ENCODE measurements at regions not wholly inside any gene's neighbourhood (a gene's known extent, or its start where the extent isn't known, plus 50 kb on each side); places are given as distances from the start of the nearest gene placed in this dataset.
"Not testable (repeated sequence)": the region's sequence is repeated elsewhere in the genome, so short reads cannot be mapped to it uniquely, and the experiment has no call there.

DNA sequence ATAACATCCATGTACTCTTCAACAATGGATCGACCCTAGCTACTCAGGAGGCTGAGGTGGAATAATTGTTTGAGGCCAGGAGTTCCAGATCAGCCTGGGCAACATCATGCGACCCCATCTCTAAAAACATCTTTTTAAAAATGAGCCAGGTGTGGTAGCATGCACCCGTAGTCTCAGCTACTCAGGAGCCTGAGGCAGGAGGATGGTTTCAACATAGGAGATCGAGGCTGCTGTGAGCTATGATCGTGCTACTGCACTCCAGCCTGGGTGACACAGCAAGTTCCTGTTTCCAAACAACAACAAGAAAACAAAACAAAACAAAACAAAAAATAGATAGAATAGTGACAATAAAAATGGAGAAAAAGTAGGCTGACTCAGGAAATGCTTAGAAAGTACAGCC, 138.3 kb downstream of the POTEM start:
- H3K23ac ChIP-seq (ENCODE audit: low read length); H4K91ac ChIP-seq (ENCODE audit: low read depth, low read length); H3K9ac ChIP-seq (ENCODE audit: low read length); H3K4ac ChIP-seq (ENCODE audit: low read depth, low read length); H2BK12ac ChIP-seq (ENCODE audit: low read length); H2AK5ac ChIP-seq (ENCODE audit: low read length); H3K9me3 ChIP-seq (ENCODE audit: insufficient read depth, low read depth, low read length); H4K8ac ChIP-seq (ENCODE audit: low read depth, low read length); H2BK120ac ChIP-seq (ENCODE audit: insufficient read depth, low read length, poor library complexity); H3K27ac ChIP-seq (ENCODE audit: low read depth, low read length); H3K79me2 ChIP-seq (ENCODE audit: control insufficient read depth, insufficient read depth, low read length, poor library complexity); H2BK5ac ChIP-seq (ENCODE audit: low read depth, low read length, poor library complexity); H3K27me3 ChIP-seq (ENCODE audit: insufficient read depth, low read length); DNase-seq; H2AFZ ChIP-seq (ENCODE audit: insufficient read depth, low read length, poor library complexity); H3K18ac ChIP-seq (ENCODE audit: low read length); H3K14ac ChIP-seq (ENCODE audit: low read length); H3K4me2 ChIP-seq (ENCODE audit: low read length); H3K79me1 ChIP-seq (ENCODE audit: low read length); H3K4me3 ChIP-seq (ENCODE audit: low read depth, low read length); H4K12ac ChIP-seq (ENCODE audit: low read depth, low read length); H3K36me3 ChIP-seq (ENCODE audit: control insufficient read depth in 1 of 2, insufficient read depth in 2 of 2, low read length in 2 of 2); H3K4me1 ChIP-seq (ENCODE audit: control insufficient read depth in 1 of 2, insufficient read depth in 2 of 2, low read length in 2 of 2): not testable (repeated sequence)
- no CpG with 5 or more reads among the region's 5 CpGs for WGBS (ENCODE audit: extremely low coverage, insufficient coverage, insufficient read length)

DNA sequence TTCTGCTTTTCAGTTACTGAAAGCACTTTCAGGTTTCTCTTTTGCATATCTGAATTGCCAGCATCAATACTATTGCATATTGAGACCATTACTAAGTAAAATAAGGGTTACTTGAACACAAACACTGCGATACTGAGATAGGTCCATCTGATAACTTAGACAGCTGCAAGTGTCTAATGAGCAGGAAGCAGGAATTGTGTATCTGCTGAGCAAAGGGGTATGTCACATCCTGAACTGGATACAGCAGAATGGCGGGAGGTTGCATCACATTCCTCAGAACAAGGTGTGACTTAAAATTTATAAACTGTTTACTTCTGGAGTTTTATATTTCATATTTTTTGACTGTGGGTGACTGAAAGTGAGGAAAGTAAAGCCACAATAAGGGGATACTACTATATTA, 142.7 kb downstream of the POTEM start:
- not testable (repeated sequence) for H4K91ac ChIP-seq (ENCODE audit: low read depth, low read length); H2AK5ac ChIP-seq (ENCODE audit: low read length); H3K79me2 ChIP-seq (ENCODE audit: control insufficient read depth, insufficient read depth, low read length, poor library complexity); H3K9me3 ChIP-seq (ENCODE audit: insufficient read depth, low read depth, low read length); H3K14ac ChIP-seq (ENCODE audit: low read length); H2BK120ac ChIP-seq (ENCODE audit: insufficient read depth, low read length, poor library complexity); H3K9ac ChIP-seq (ENCODE audit: low read length); H3K23ac ChIP-seq (ENCODE audit: low read length); H3K27me3 ChIP-seq (ENCODE audit: insufficient read depth, low read length); H3K4me1 ChIP-seq (ENCODE audit: control insufficient read depth in 1 of 2, insufficient read depth in 2 of 2, low read length in 2 of 2); H4K8ac ChIP-seq (ENCODE audit: low read depth, low read length); H4K12ac ChIP-seq (ENCODE audit: low read depth, low read length); DNase-seq; H2BK5ac ChIP-seq (ENCODE audit: low read depth, low read length, poor library complexity); H3K36me3 ChIP-seq (ENCODE audit: control insufficient read depth in 1 of 2, insufficient read depth in 2 of 2, low read length in 2 of 2); H3K4me3 ChIP-seq (ENCODE audit: low read depth, low read length); H3K27ac ChIP-seq (ENCODE audit: low read depth, low read length); H3K4ac ChIP-seq (ENCODE audit: low read depth, low read length); H3K18ac ChIP-seq (ENCODE audit: low read length); H2BK12ac ChIP-seq (ENCODE audit: low read length); H3K79me1 ChIP-seq (ENCODE audit: low read length); H2AFZ ChIP-seq (ENCODE audit: insufficient read depth, low read length, poor library complexity); H3K4me2 ChIP-seq (ENCODE audit: low read length)
- no CpG with 5 or more reads among the region's 2 CpGs for WGBS (ENCODE audit: extremely low coverage, insufficient coverage, insufficient read length)

DNA sequence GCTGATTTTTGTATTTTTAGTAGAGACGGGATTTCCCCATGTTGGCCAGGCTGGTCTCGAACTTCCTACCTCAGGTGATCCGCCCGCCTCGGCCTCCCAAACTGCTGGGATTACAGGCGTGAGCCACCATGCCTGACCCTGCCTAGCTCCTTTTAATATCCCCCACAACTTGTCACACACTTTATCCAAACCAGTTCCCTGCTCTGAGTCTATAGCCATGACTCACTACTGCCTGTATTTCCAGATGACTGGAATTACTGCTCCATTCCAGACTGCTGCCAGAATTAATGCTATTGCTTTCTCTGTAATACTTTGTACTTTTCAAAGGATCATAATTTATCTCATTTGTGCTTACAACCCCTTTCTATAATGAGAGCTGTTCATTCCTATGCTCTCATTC, 153.1 kb downstream of the POTEM start:
- not testable (repeated sequence) for H3K79me1 ChIP-seq (ENCODE audit: low read length); H2BK5ac ChIP-seq (ENCODE audit: low read depth, low read length, poor library complexity); H3K27me3 ChIP-seq (ENCODE audit: insufficient read depth, low read length); H3K36me3 ChIP-seq (ENCODE audit: control insufficient read depth in 1 of 2, insufficient read depth in 2 of 2, low read length in 2 of 2); H2BK12ac ChIP-seq (ENCODE audit: low read length); H4K12ac ChIP-seq (ENCODE audit: low read depth, low read length); H3K9me3 ChIP-seq (ENCODE audit: insufficient read depth, low read depth, low read length); H3K4me3 ChIP-seq (ENCODE audit: low read depth, low read length); H2BK120ac ChIP-seq (ENCODE audit: insufficient read depth, low read length, poor library complexity); H3K27ac ChIP-seq (ENCODE audit: low read depth, low read length); H3K23ac ChIP-seq (ENCODE audit: low read length); DNase-seq; H3K79me2 ChIP-seq (ENCODE audit: control insufficient read depth, insufficient read depth, low read length, poor library complexity); H3K18ac ChIP-seq (ENCODE audit: low read length); H3K9ac ChIP-seq (ENCODE audit: low read length); H3K14ac ChIP-seq (ENCODE audit: low read length); H3K4ac ChIP-seq (ENCODE audit: low read depth, low read length); H3K4me2 ChIP-seq (ENCODE audit: low read length); H4K91ac ChIP-seq (ENCODE audit: low read depth, low read length); H2AK5ac ChIP-seq (ENCODE audit: low read length); H3K4me1 ChIP-seq (ENCODE audit: control insufficient read depth in 1 of 2, insufficient read depth in 2 of 2, low read length in 2 of 2); H4K8ac ChIP-seq (ENCODE audit: low read depth, low read length); H2AFZ ChIP-seq (ENCODE audit: insufficient read depth, low read length, poor library complexity)
- WGBS (ENCODE audit: extremely low coverage, insufficient coverage, insufficient read length): no CpG with 5 or more reads among the region's 6 CpGs

DNA sequence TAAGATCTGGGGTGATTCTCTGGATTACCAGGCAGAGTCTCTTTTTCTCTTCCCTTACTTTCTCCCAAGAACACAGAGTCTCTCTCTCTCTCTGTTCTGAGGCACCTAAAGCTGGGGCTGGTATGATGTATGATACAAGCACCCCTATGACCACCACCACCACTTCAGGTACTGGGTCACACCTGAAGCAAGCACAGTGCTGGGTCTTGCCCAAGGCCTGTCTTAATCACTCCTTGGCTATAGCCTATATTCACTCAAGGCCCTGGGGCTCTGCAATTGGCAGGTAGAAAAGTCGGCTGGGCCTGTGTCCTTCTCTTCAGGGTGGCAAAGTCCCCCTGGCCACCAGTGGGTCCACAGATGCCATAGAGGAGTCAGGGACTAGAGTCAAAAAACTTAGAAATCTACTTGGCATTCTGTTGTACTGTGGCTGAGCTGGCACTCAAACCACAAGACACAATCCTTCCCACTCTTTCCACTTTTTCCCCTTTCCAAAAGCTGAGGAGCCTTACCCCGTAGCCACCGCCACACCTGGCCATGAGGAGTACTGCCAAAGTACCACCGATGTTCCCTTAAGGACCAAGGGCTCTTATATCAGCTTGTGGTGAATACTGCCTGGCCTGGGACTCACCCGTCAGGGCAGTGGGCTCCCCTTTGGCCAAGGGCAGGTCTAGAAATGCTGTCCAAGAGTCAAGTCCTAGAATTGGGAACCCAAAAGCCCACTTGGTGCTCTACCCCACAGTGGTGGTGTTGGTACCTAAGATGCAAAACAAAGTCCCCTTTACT, 159.2 kb downstream of the POTEM start:
- H3K4me2 ChIP-seq (ENCODE audit: low read length); H3K79me2 ChIP-seq (ENCODE audit: control insufficient read depth, insufficient read depth, low read length, poor library complexity); H3K4me3 ChIP-seq (ENCODE audit: low read depth, low read length); H4K8ac ChIP-seq (ENCODE audit: low read depth, low read length); H3K14ac ChIP-seq (ENCODE audit: low read length); H3K18ac ChIP-seq (ENCODE audit: low read length); H3K9me3 ChIP-seq (ENCODE audit: insufficient read depth, low read depth, low read length); H3K4ac ChIP-seq (ENCODE audit: low read depth, low read length); H2AK5ac ChIP-seq (ENCODE audit: low read length); H4K91ac ChIP-seq (ENCODE audit: low read depth, low read length); H2BK12ac ChIP-seq (ENCODE audit: low read length); H3K79me1 ChIP-seq (ENCODE audit: low read length); H3K9ac ChIP-seq (ENCODE audit: low read length); H3K4me1 ChIP-seq (ENCODE audit: control insufficient read depth in 1 of 2, insufficient read depth in 2 of 2, low read length in 2 of 2); H2BK5ac ChIP-seq (ENCODE audit: low read depth, low read length, poor library complexity); H3K27ac ChIP-seq (ENCODE audit: low read depth, low read length); H3K23ac ChIP-seq (ENCODE audit: low read length); H3K36me3 ChIP-seq (ENCODE audit: control insufficient read depth in 1 of 2, insufficient read depth in 2 of 2, low read length in 2 of 2); H2AFZ ChIP-seq (ENCODE audit: insufficient read depth, low read length, poor library complexity); H3K27me3 ChIP-seq (ENCODE audit: insufficient read depth, low read length); H2BK120ac ChIP-seq (ENCODE audit: insufficient read depth, low read length, poor library complexity); H4K12ac ChIP-seq (ENCODE audit: low read depth, low read length): not testable (repeated sequence)
- DNase-seq: peak; percentile 62 to 84
- WGBS (ENCODE audit: extremely low coverage, insufficient coverage, insufficient read length): no CpG with 5 or more reads among the region's 5 CpGs

All from trophoblast cell (in vitro differentiated cells and primary cell).